SJCRH30 (cell line): ENCODE measurements at regions not wholly inside any gene's neighbourhood (a gene's known extent, or its start where the extent isn't known, plus 50 kb on each side); places are given as distances from the start of the nearest gene placed in this dataset.

Source experiments
- DNase-seq, 2 experiments: peaks; one replicate each; pipeline ENCODE4 v3.0.0-alpha.2; 2015 to 2020
- H3K27ac ChIP-seq: fragments of 250-450 bp; sonication (Bioruptor Pico); 2 replicates; pipeline ENCODE4 v1.5.1; 2020; ENCODE audit warnings: mild to moderate bottlenecking, moderate library complexity
- H3K27me3 ChIP-seq: fragments of 250-450 bp; sonication (Bioruptor Pico); 2 replicates; pipeline ENCODE4 v1.5.1; 2020; ENCODE audit warnings: mild to moderate bottlenecking, moderate library complexity
- H3K36me3 ChIP-seq: fragments of 250-450 bp; sonication (Bioruptor Pico); 2 replicates; pipeline ENCODE4 v1.5.1; 2020; ENCODE audit warnings: mild to moderate bottlenecking, moderate library complexity
- H3K4me1 ChIP-seq: fragments of 250-450 bp; sonication (Bioruptor Pico); 2 replicates; pipeline ENCODE4 v1.5.1; 2020; ENCODE audit warnings: mild to moderate bottlenecking, moderate library complexity
- H3K4me3 ChIP-seq: fragments of 250-450 bp; sonication (Bioruptor Pico); 2 replicates; pipeline ENCODE4 v1.5.1; 2020; ENCODE audit warnings: mild to moderate bottlenecking, moderate library complexity
- H3K9me3 ChIP-seq: fragments of 250-450 bp; sonication (Bioruptor Pico); replicated peaks from 2 replicates; pipeline ENCODE4 v1.5.1; 2020; ENCODE audit warnings: mild to moderate bottlenecking, moderate library complexity

- Histone ChIP-seq H3K9me3 (no peaks in the 10 kb centered on the region), H3K36me3 (peaks cover 8% of the 10 kb centered on the region; the same call in 1 of the 2 replicates), H3K27ac (no peak overlapping the region), H3K4me3 (no peak overlapping the region), H3K27me3 (no peaks in the 10 kb centered on the region), H3K4me1 (no peaks in the 10 kb centered on the region)
- no peak for DNase-seq
Observed at GRCh38 chr22:47653921-47654320, 891.5 kb downstream of the TBC1D22A start.

- Histone ChIP-seq H3K27ac (no peak overlapping the region), H3K9me3 (no peaks in the 10 kb centered on the region), H3K27me3 (no peaks in the 10 kb centered on the region), H3K4me3 (no peak overlapping the region), H3K36me3 (peaks cover 12% of the 10 kb centered on the region), H3K4me1 (no peaks in the 10 kb centered on the region)
- DNase-seq = no peak
Observed at GRCh38 chr22:47651216-47651987, 889.0 kb downstream of the TBC1D22A start.

GRCh38 chr22:47647720-47648119, 885.3 kb downstream of the TBC1D22A start:
- Histone ChIP-seq H3K27ac (no peak overlapping the region), H3K4me3 (no peak overlapping the region), H3K27me3 (no peaks in the 10 kb centered on the region), H3K4me1 (no peaks in the 10 kb centered on the region), H3K9me3 (no peaks in the 10 kb centered on the region), H3K36me3 (peaks cover 19% of the 10 kb centered on the region)
- no peak for DNase-seq

GRCh38 chr22:47647181-47647580, 884.7 kb downstream of the TBC1D22A start:
- H3K27me3 ChIP-seq = no peaks in the 10 kb centered on the region
- no peak overlapping the region for H3K27ac ChIP-seq
- DNase-seq = no peak
- no peak overlapping the region for H3K4me3 ChIP-seq
- no peaks in the 10 kb centered on the region for H3K9me3 ChIP-seq
- peaks cover 24% of the 10 kb centered on the region for H3K36me3 ChIP-seq
- H3K4me1 ChIP-seq = no peaks in the 10 kb centered on the region

GRCh38 chr22:47645923-47646322, 883.5 kb downstream of the TBC1D22A start:
- Histone ChIP-seq H3K4me1 (no peaks in the 10 kb centered on the region), H3K27ac (no peak overlapping the region), H3K36me3 (peaks cover 31% of the 10 kb centered on the region), H3K9me3 (no peaks in the 10 kb centered on the region), H3K27me3 (no peaks in the 10 kb centered on the region), H3K4me3 (no peak overlapping the region)
- DNase-seq = no peak

- no peaks in the 10 kb centered on the region for H3K9me3 ChIP-seq
- no peaks in the 10 kb centered on the region for H3K27me3 ChIP-seq
- H3K27ac ChIP-seq = no peak overlapping the region
- H3K4me3 ChIP-seq = no peak overlapping the region
- no peaks in the 10 kb centered on the region for H3K4me1 ChIP-seq
- peaks cover 33% of the 10 kb centered on the region for H3K36me3 ChIP-seq
- no peak for DNase-seq
Observed at GRCh38 chr22:47645450-47645914, 883.0 kb downstream of the TBC1D22A start.

GRCh38 chr22:47634347-47634746, 871.9 kb downstream of the TBC1D22A start:
- H3K27me3 ChIP-seq = no peaks in the 10 kb centered on the region
- no peaks in the 10 kb centered on the region for H3K9me3 ChIP-seq
- no peak for DNase-seq
- H3K4me3 ChIP-seq = no peak overlapping the region
- H3K27ac ChIP-seq = no peak overlapping the region
- H3K36me3 ChIP-seq = peaks cover 37% of the 10 kb centered on the region
- no peaks in the 10 kb centered on the region; the same call in 1 of the 2 replicates for H3K4me1 ChIP-seq

- Histone ChIP-seq H3K27ac (no peak overlapping the region), H3K9me3 (no peaks in the 10 kb centered on the region), H3K4me1 (no peaks in the 10 kb centered on the region; the same call in 1 of the 2 replicates), H3K27me3 (no peaks in the 10 kb centered on the region), H3K36me3 (peaks cover 30% of the 10 kb centered on the region), H3K4me3 (no peak overlapping the region)
- no peak for DNase-seq
Observed at GRCh38 chr22:47633111-47633510, 870.7 kb downstream of the TBC1D22A start.

- Histone ChIP-seq H3K27ac (no peak overlapping the region), H3K4me1 (no peaks in the 10 kb centered on the region; the same call in 1 of the 2 replicates), H3K9me3 (no peaks in the 10 kb centered on the region), H3K36me3 (peaks cover 26% of the 10 kb centered on the region), H3K4me3 (peak overlapping the region; percentile 78), H3K27me3 (no peaks in the 10 kb centered on the region)
- DNase-seq = no peak
Observed at GRCh38 chr22:47632701-47633100, 870.3 kb downstream of the TBC1D22A start.

GRCh38 chr22:47631571-47632102, 869.2 kb downstream of the TBC1D22A start:
- Histone ChIP-seq H3K27ac (peak overlapping the region; percentile 70), H3K27me3 (no peaks in the 10 kb centered on the region), H3K4me3 (peak overlapping the region; percentile 78), H3K9me3 (no peaks in the 10 kb centered on the region), H3K36me3 (peaks cover 17% of the 10 kb centered on the region; the same call in 1 of the 2 replicates), H3K4me1 (no peaks in the 10 kb centered on the region; the same call in 1 of the 2 replicates)
- peak; percentile 89 to 91 for DNase-seq

GRCh38 chr22:47630741-47631534, 868.5 kb downstream of the TBC1D22A start:
- H3K4me1 ChIP-seq = no peaks in the 10 kb centered on the region; the same call in 1 of the 2 replicates
- no peaks in the 10 kb centered on the region for H3K9me3 ChIP-seq
- H3K27ac ChIP-seq = peak overlapping the region; percentile 70
- H3K27me3 ChIP-seq = no peaks in the 10 kb centered on the region
- H3K36me3 ChIP-seq = peaks cover 12% of the 10 kb centered on the region; the same call in 1 of the 2 replicates
- H3K4me3 ChIP-seq = peak overlapping the region; percentile 78
- no peak for DNase-seq

GRCh38 chr22:47629791-47630655, 867.6 kb downstream of the TBC1D22A start:
- no peak overlapping the region for H3K27ac ChIP-seq
- H3K27me3 ChIP-seq = no peaks in the 10 kb centered on the region; the same call in 1 of the 2 replicates
- peak in 1 of 2 experiments; percentile 33 for DNase-seq
- H3K4me3 ChIP-seq = peak overlapping the region; percentile 35
- no peaks in the 10 kb centered on the region; the same call in 1 of the 2 replicates for H3K4me1 ChIP-seq
- H3K36me3 ChIP-seq = peaks cover 3% of the 10 kb centered on the region; the same call in 1 of the 2 replicates
- no peaks in the 10 kb centered on the region for H3K9me3 ChIP-seq

- DNase-seq = peak; percentile 55 to 63
- no peaks in the 10 kb centered on the region for H3K36me3 ChIP-seq
- no peak overlapping the region for H3K27ac ChIP-seq
- H3K4me3 ChIP-seq = peak overlapping the region; percentile 35
- no peaks in the 10 kb centered on the region for H3K9me3 ChIP-seq
- H3K4me1 ChIP-seq = no peaks in the 10 kb centered on the region; the same call in 1 of the 2 replicates
- H3K27me3 ChIP-seq = peaks cover 4% of the 10 kb centered on the region; the same call in 1 of the 2 replicates
Observed at GRCh38 chr22:47629273-47629711, 866.8 kb downstream of the TBC1D22A start.
